ENCODE measurements at regions not wholly inside any gene's neighbourhood (a gene's known extent, or its start where the extent isn't known, plus 50 kb on each side); places are given as distances from the start of the nearest gene placed in this dataset.
"Not testable (repeated sequence)": the region's sequence is repeated elsewhere in the genome, so short reads cannot be mapped to it uniquely, and the experiment has no call there.

GRCh38 chr7:113563257-113563656 lies 355.6 kb downstream of the PPP1R3A start:
- not testable (repeated sequence) for DNase-seq; H3K36me3 ChIP-seq (ENCODE audit: control insufficient read depth, insufficient read depth, low read length); H3K27ac ChIP-seq (ENCODE audit: insufficient read depth, low read length, poor library complexity, severe bottlenecking); H3K4me3 ChIP-seq (ENCODE audit: insufficient read depth, low read depth, low read length, poor library complexity, severe bottlenecking); H3K27me3 ChIP-seq (replicated peaks; ENCODE audit: control insufficient read depth, insufficient read depth, low read length, poor library complexity, severe bottlenecking); H3K4me1 ChIP-seq (ENCODE audit: control insufficient read depth, insufficient read depth, low read length, poor library complexity, severe bottlenecking); H3K9me3 ChIP-seq (ENCODE audit: control insufficient read depth, low read length)

DNA sequence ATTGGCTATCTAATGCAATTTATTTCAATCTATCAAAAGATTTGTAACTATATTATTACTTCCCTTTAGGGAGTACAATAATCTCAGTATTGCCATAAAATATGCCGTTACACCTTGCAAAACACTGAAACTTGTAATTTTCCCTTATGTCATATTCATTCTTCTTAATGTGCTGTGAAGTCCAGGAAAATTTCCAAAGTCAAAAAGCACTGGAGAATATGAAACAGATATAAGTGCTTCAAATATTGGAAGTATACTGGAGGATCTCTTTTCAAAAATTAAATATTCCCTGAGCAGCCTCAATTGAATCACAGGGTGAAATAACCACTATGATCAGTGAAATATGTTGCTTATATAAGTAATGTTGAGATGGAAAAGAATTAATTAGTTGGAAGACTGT lies 356.0 kb downstream of the PPP1R3A start:
- Histone ChIP-seq H3K9me3 (ENCODE audit: control insufficient read depth, low read length) (no peaks in the 10 kb centered on the region), H3K27ac (ENCODE audit: insufficient read depth, low read length, poor library complexity, severe bottlenecking) (no peak overlapping the region), H3K27me3 (replicated peaks; ENCODE audit: control insufficient read depth, insufficient read depth, low read length, poor library complexity, severe bottlenecking) (no peaks in the 10 kb centered on the region), H3K4me1 (ENCODE audit: control insufficient read depth, insufficient read depth, low read length, poor library complexity, severe bottlenecking) (no peaks in the 10 kb centered on the region), H3K36me3 (ENCODE audit: control insufficient read depth, insufficient read depth, low read length) (no peaks in the 10 kb centered on the region), H3K4me3 (ENCODE audit: insufficient read depth, low read depth, low read length, poor library complexity, severe bottlenecking) (no peak overlapping the region)
- DNase-seq: no peak

GRCh38 chr7:113562242-113562641 lies 356.6 kb downstream of the PPP1R3A start:
- no peak for DNase-seq
- no peaks in the 10 kb centered on the region for H3K4me1 ChIP-seq (ENCODE audit: control insufficient read depth, insufficient read depth, low read length, poor library complexity, severe bottlenecking)
- H3K27ac ChIP-seq (ENCODE audit: insufficient read depth, low read length, poor library complexity, severe bottlenecking): no peak overlapping the region
- no peak overlapping the region for H3K4me3 ChIP-seq (ENCODE audit: insufficient read depth, low read depth, low read length, poor library complexity, severe bottlenecking)
- H3K27me3 ChIP-seq (replicated peaks; ENCODE audit: control insufficient read depth, insufficient read depth, low read length, poor library complexity, severe bottlenecking): no peaks in the 10 kb centered on the region
- H3K36me3 ChIP-seq (ENCODE audit: control insufficient read depth, insufficient read depth, low read length): no peaks in the 10 kb centered on the region
- H3K9me3 ChIP-seq (ENCODE audit: control insufficient read depth, low read length): no peaks in the 10 kb centered on the region

GRCh38 chr7:113561446-113561845 lies 357.4 kb downstream of the PPP1R3A start:
- Histone ChIP-seq H3K4me3 (ENCODE audit: insufficient read depth, low read depth, low read length, poor library complexity, severe bottlenecking) (no peak overlapping the region), H3K9me3 (ENCODE audit: control insufficient read depth, low read length) (no peaks in the 10 kb centered on the region), H3K4me1 (ENCODE audit: control insufficient read depth, insufficient read depth, low read length, poor library complexity, severe bottlenecking) (no peaks in the 10 kb centered on the region), H3K27me3 (replicated peaks; ENCODE audit: control insufficient read depth, insufficient read depth, low read length, poor library complexity, severe bottlenecking) (no peaks in the 10 kb centered on the region), H3K27ac (ENCODE audit: insufficient read depth, low read length, poor library complexity, severe bottlenecking) (no peak overlapping the region), H3K36me3 (ENCODE audit: control insufficient read depth, insufficient read depth, low read length) (no peaks in the 10 kb centered on the region)
- DNase-seq: no peak

- no peak overlapping the region for H3K4me3 ChIP-seq (ENCODE audit: insufficient read depth, low read depth, low read length, poor library complexity, severe bottlenecking)
- no peaks in the 10 kb centered on the region for H3K36me3 ChIP-seq (ENCODE audit: control insufficient read depth, insufficient read depth, low read length)
- H3K4me1 ChIP-seq (ENCODE audit: control insufficient read depth, insufficient read depth, low read length, poor library complexity, severe bottlenecking): no peaks in the 10 kb centered on the region
- no peak for DNase-seq
- H3K9me3 ChIP-seq (ENCODE audit: control insufficient read depth, low read length): no peaks in the 10 kb centered on the region
- H3K27me3 ChIP-seq (replicated peaks; ENCODE audit: control insufficient read depth, insufficient read depth, low read length, poor library complexity, severe bottlenecking): no peaks in the 10 kb centered on the region
- H3K27ac ChIP-seq (ENCODE audit: insufficient read depth, low read length, poor library complexity, severe bottlenecking): no peak overlapping the region
Measured at GRCh38 chr7:113550966-113551365, 367.8 kb downstream of the PPP1R3A start.

- H3K9me3 ChIP-seq (ENCODE audit: control insufficient read depth, low read length): no peaks in the 10 kb centered on the region
- H3K27me3 ChIP-seq (replicated peaks; ENCODE audit: control insufficient read depth, insufficient read depth, low read length, poor library complexity, severe bottlenecking): no peaks in the 10 kb centered on the region
- H3K4me1 ChIP-seq (ENCODE audit: control insufficient read depth, insufficient read depth, low read length, poor library complexity, severe bottlenecking): no peaks in the 10 kb centered on the region
- no peaks in the 10 kb centered on the region for H3K36me3 ChIP-seq (ENCODE audit: control insufficient read depth, insufficient read depth, low read length)
- no peak overlapping the region for H3K27ac ChIP-seq (ENCODE audit: insufficient read depth, low read length, poor library complexity, severe bottlenecking)
- DNase-seq: no peak
- no peak overlapping the region for H3K4me3 ChIP-seq (ENCODE audit: insufficient read depth, low read depth, low read length, poor library complexity, severe bottlenecking)
Measured at GRCh38 chr7:113548561-113548960, 370.2 kb downstream of the PPP1R3A start.

DNA sequence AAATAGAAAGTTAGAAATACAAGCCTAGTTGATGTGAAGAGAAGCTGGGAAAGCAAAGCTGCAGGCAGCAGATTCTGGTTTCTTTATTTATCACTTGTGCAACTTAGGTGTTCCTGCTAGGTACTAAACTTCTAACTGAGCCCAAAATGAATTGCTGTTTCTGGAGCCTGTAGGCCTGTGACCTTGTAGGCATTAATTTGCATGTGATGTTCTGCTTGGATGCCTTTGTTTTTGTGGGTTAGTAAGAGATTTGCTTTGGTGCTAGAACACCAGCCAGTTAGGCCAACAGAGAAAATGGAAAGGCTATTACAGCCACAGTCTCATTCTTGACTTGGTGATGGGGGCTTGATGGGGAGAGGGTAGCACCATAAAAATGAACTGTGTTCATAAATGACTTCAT lies 370.7 kb downstream of the PPP1R3A start:
- H3K4me3 ChIP-seq (ENCODE audit: insufficient read depth, low read depth, low read length, poor library complexity, severe bottlenecking): no peak overlapping the region
- no peaks in the 10 kb centered on the region for H3K36me3 ChIP-seq (ENCODE audit: control insufficient read depth, insufficient read depth, low read length)
- DNase-seq: no peak
- no peaks in the 10 kb centered on the region for H3K9me3 ChIP-seq (ENCODE audit: control insufficient read depth, low read length)
- no peaks in the 10 kb centered on the region for H3K4me1 ChIP-seq (ENCODE audit: control insufficient read depth, insufficient read depth, low read length, poor library complexity, severe bottlenecking)
- H3K27ac ChIP-seq (ENCODE audit: insufficient read depth, low read length, poor library complexity, severe bottlenecking): no peak overlapping the region
- H3K27me3 ChIP-seq (replicated peaks; ENCODE audit: control insufficient read depth, insufficient read depth, low read length, poor library complexity, severe bottlenecking): no peaks in the 10 kb centered on the region

- no peak for DNase-seq
Measured at GRCh38 chr7:113521468-113521867, 397.3 kb downstream of the PPP1R3A start.

GRCh38 chr7:113519472-113519871 lies 399.3 kb downstream of the PPP1R3A start:
- H3K9me3 ChIP-seq (ENCODE audit: control insufficient read depth, low read length): no peaks in the 10 kb centered on the region

More at GRCh38 chr7:113521468-113521867, 397.3 kb downstream of the PPP1R3A start:
- Histone ChIP-seq H3K9me3 (ENCODE audit: control insufficient read depth, low read length) (no peaks in the 10 kb centered on the region), H3K27me3 (replicated peaks; ENCODE audit: control insufficient read depth, insufficient read depth, low read length, poor library complexity, severe bottlenecking) (no peaks in the 10 kb centered on the region), H3K27ac (ENCODE audit: insufficient read depth, low read length, poor library complexity, severe bottlenecking) (no peak overlapping the region), H3K4me3 (ENCODE audit: insufficient read depth, low read depth, low read length, poor library complexity, severe bottlenecking) (no peak overlapping the region), H3K4me1 (ENCODE audit: control insufficient read depth, insufficient read depth, low read length, poor library complexity, severe bottlenecking) (no peaks in the 10 kb centered on the region), H3K36me3 (ENCODE audit: control insufficient read depth, insufficient read depth, low read length) (no peaks in the 10 kb centered on the region)

DNA sequence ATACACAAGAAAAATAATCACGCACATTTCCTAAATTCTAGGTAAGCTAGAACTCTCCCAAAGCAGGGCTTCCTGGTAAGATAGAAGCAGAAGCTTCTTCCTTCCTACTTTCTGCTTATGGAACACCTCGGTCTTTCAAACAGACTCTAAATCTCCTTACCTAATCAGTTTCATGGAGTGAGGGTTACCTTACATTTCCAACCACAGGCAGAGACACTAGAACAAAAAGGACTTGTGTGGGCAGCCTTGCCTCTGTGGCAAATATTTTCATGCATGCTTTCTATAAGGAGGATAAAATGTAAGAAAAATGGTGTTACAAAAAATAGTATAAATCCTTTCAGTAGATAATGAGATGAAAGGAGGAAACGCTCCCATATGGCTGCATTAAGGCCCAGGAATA lies 386.3 kb upstream of the SMIM30 start:
- no peak overlapping the region for H3K27ac ChIP-seq (ENCODE audit: insufficient read depth, low read length, poor library complexity, severe bottlenecking)
- H3K4me3 ChIP-seq (ENCODE audit: insufficient read depth, low read depth, low read length, poor library complexity, severe bottlenecking): no peak overlapping the region

More at GRCh38 chr7:113519472-113519871, 399.3 kb downstream of the PPP1R3A start:
- no peak overlapping the region for H3K4me3 ChIP-seq (ENCODE audit: insufficient read depth, low read depth, low read length, poor library complexity, severe bottlenecking)
- no peaks in the 10 kb centered on the region for H3K36me3 ChIP-seq (ENCODE audit: control insufficient read depth, insufficient read depth, low read length)
- H3K27ac ChIP-seq (ENCODE audit: insufficient read depth, low read length, poor library complexity, severe bottlenecking): no peak overlapping the region
- H3K4me1 ChIP-seq (ENCODE audit: control insufficient read depth, insufficient read depth, low read length, poor library complexity, severe bottlenecking): no peaks in the 10 kb centered on the region
- H3K27me3 ChIP-seq (replicated peaks; ENCODE audit: control insufficient read depth, insufficient read depth, low read length, poor library complexity, severe bottlenecking): no peaks in the 10 kb centered on the region
- no peak for DNase-seq

GRCh38 chr7:113504142-113504541 lies 385.8 kb upstream of the SMIM30 start:
- Histone ChIP-seq H3K27ac (ENCODE audit: insufficient read depth, low read length, poor library complexity, severe bottlenecking) (no peak overlapping the region), H3K4me1 (ENCODE audit: control insufficient read depth, insufficient read depth, low read length, poor library complexity, severe bottlenecking) (no peaks in the 10 kb centered on the region), H3K4me3 (ENCODE audit: insufficient read depth, low read depth, low read length, poor library complexity, severe bottlenecking) (no peak overlapping the region), H3K27me3 (replicated peaks; ENCODE audit: control insufficient read depth, insufficient read depth, low read length, poor library complexity, severe bottlenecking) (no peaks in the 10 kb centered on the region), H3K9me3 (ENCODE audit: control insufficient read depth, low read length) (no peaks in the 10 kb centered on the region), H3K36me3 (ENCODE audit: control insufficient read depth, insufficient read depth, low read length) (no peaks in the 10 kb centered on the region)
- DNase-seq: no peak

More for the DNA sequence above, 386.3 kb upstream of the SMIM30 start:
- Histone ChIP-seq H3K9me3 (ENCODE audit: control insufficient read depth, low read length) (no peaks in the 10 kb centered on the region), H3K4me1 (ENCODE audit: control insufficient read depth, insufficient read depth, low read length, poor library complexity, severe bottlenecking) (no peaks in the 10 kb centered on the region), H3K36me3 (ENCODE audit: control insufficient read depth, insufficient read depth, low read length) (no peaks in the 10 kb centered on the region), H3K27me3 (replicated peaks; ENCODE audit: control insufficient read depth, insufficient read depth, low read length, poor library complexity, severe bottlenecking) (no peaks in the 10 kb centered on the region)
- DNase-seq: no peak

Data from effector memory CD4-positive, alpha-beta T cell (primary cell).